Mesothelial cell of epicardium (in vitro differentiated cells): ENCODE measurements at regions not wholly inside any gene's neighbourhood (a gene's known extent, or its start where the extent isn't known, plus 50 kb on each side); places are given as distances from the start of the nearest gene placed in this dataset.

ENCODE experiments used
- DNase-seq, 2 experiments: peaks; one replicate each; pipeline ENCODE4 v3.0.0; 2021; ENCODE audit warnings: low spot score in 2 of 2; ENCODE audit not compliant: unreplicated experiment in 2 of 2
- H3K27ac Mint-ChIP-seq: 2 replicates; pipeline ENCODE4 v1.8.0; 2021; ENCODE audit warnings: mixed read lengths
- H3K27me3 Mint-ChIP-seq: 2 replicates; pipeline ENCODE4 v1.8.0; 2021; ENCODE audit warnings: low read depth, mixed read lengths
- H3K36me3 Mint-ChIP-seq: 2 replicates; pipeline ENCODE4 v1.8.0; 2021; ENCODE audit warnings: mixed read lengths
- H3K4me1 Mint-ChIP-seq: 2 replicates; pipeline ENCODE4 v1.8.0; 2021; ENCODE audit warnings: mixed read lengths
- H3K4me3 Mint-ChIP-seq: 2 replicates; pipeline ENCODE4 v1.8.0; 2021; ENCODE audit warnings: mild to moderate bottlenecking, moderate library complexity, mixed read lengths
- H3K9me3 Mint-ChIP-seq: 2 replicates; pipeline ENCODE4 v1.8.0; 2021; ENCODE audit warnings: mixed read lengths
- CTCF ChIP-seq: fragments of 200-600 bp; sonication (generic); IDR thresholded peaks from one replicate; pipeline ENCODE4 v1.5.0; 2021; ENCODE audit warnings: antibody characterized with exemption; ENCODE audit not compliant: unreplicated experiment

- Mint-ChIP-seq H3K4me1 (peaks cover 2% of the 10 kb centered on the region), H3K27ac (no peak overlapping the region), H3K36me3 (no peaks in the 10 kb centered on the region), H3K4me3 (no peak overlapping the region), H3K27me3 (no peaks in the 10 kb centered on the region), H3K9me3 (no peaks in the 10 kb centered on the region)
- no peak for TF ChIP-seq CTCF
- no peak for DNase-seq
Measured at GRCh38 chr7:41503438-41503837, 199.5 kb downstream of the INHBA start.

- no peak overlapping the region for H3K27ac Mint-ChIP-seq
- no peak for DNase-seq
- no peak overlapping the region for H3K4me3 Mint-ChIP-seq
- H3K27me3 Mint-ChIP-seq = no peaks in the 10 kb centered on the region
- no peak for TF ChIP-seq CTCF
- H3K4me1 Mint-ChIP-seq = peaks cover 2% of the 10 kb centered on the region
- H3K36me3 Mint-ChIP-seq = no peaks in the 10 kb centered on the region
- H3K9me3 Mint-ChIP-seq = no peaks in the 10 kb centered on the region
Measured at GRCh38 chr7:41501466-41501865, 201.4 kb downstream of the INHBA start.

- no peak overlapping the region for H3K27ac Mint-ChIP-seq
- no peak for DNase-seq
Measured at GRCh38 chr7:41501006-41501405, 201.9 kb downstream of the INHBA start.

GRCh38 chr7:41492603-41493002 lies 210.3 kb downstream of the INHBA start:
- no peak for DNase-seq
- Mint-ChIP-seq H3K27me3 (no peaks in the 10 kb centered on the region), H3K4me3 (no peak overlapping the region), H3K27ac (no peak overlapping the region), H3K36me3 (no peaks in the 10 kb centered on the region), H3K4me1 (peaks cover 7% of the 10 kb centered on the region), H3K9me3 (no peaks in the 10 kb centered on the region)
- TF ChIP-seq CTCF = no peak

More at GRCh38 chr7:41501006-41501405, 201.9 kb downstream of the INHBA start:
- Mint-ChIP-seq H3K27me3 (no peaks in the 10 kb centered on the region), H3K4me1 (peaks cover 2% of the 10 kb centered on the region), H3K9me3 (no peaks in the 10 kb centered on the region), H3K36me3 (no peaks in the 10 kb centered on the region), H3K4me3 (no peak overlapping the region)
- TF ChIP-seq CTCF = no peak

GRCh38 chr7:41491883-41492471 lies 210.9 kb downstream of the INHBA start:
- H3K27me3 Mint-ChIP-seq = no peaks in the 10 kb centered on the region
- H3K4me1 Mint-ChIP-seq = peaks cover 7% of the 10 kb centered on the region
- H3K4me3 Mint-ChIP-seq = no peak overlapping the region
- H3K27ac Mint-ChIP-seq = no peak overlapping the region
- DNase-seq = no peak
- no peaks in the 10 kb centered on the region for H3K36me3 Mint-ChIP-seq
- no peaks in the 10 kb centered on the region for H3K9me3 Mint-ChIP-seq
- TF ChIP-seq CTCF = no peak

- Mint-ChIP-seq H3K4me1 (peaks cover 7% of the 10 kb centered on the region), H3K36me3 (no peaks in the 10 kb centered on the region), H3K9me3 (no peaks in the 10 kb centered on the region), H3K27ac (no peak overlapping the region), H3K27me3 (no peaks in the 10 kb centered on the region), H3K4me3 (no peak overlapping the region)
- TF ChIP-seq CTCF = no peak
- DNase-seq = no peak
Measured at GRCh38 chr7:41491308-41491707, 211.6 kb downstream of the INHBA start.
